Adrenal gland (tissue), 9 donors: ENCODE measurements at regions not wholly inside any gene's neighbourhood (a gene's known extent, or its start where the extent isn't known, plus 50 kb on each side); places are given as distances from the start of the nearest gene placed in this dataset.
"Not testable (repeated sequence)": the region's sequence is repeated elsewhere in the genome, so short reads cannot be mapped to it uniquely, and the experiment has no call there.

Experiments
- DNase-seq, 7 donors: peaks; one replicate each; pipeline ENCODE4 v3.0.0-alpha.2; 2019 to 2020
- H3K27ac ChIP-seq, 5 donors: fragments of 200-600 bp; sonication (generic) in 4 of 5; 1 replicate in 3 of 5; 2 replicates in 2 of 5; pipeline versions ENCODE4 v1.5.1 to v1.8.0; 2016 to 2020; ENCODE audit warnings: mild to moderate bottlenecking in 1 of 5
- H3K27me3 ChIP-seq: fragments of 200-600 bp; 2 replicates; pipeline ENCODE4 v1.8.0; 2021
- H3K36me3 ChIP-seq, 2 donors: fragments of 200-600 bp; replicated peaks in 1 of 2; 1 replicate in 1 of 2; 2 replicates in 1 of 2; pipeline versions ENCODE4 v1.5.1 to v1.8.0; 2018 to 2022
- H3K4me1 ChIP-seq, 2 donors: fragments of 200-600 bp; replicated peaks in 1 of 2; 1 replicate in 1 of 2; 2 replicates in 1 of 2; pipeline versions ENCODE4 v1.5.1 to v1.8.0; 2018 to 2021
- H3K4me3 ChIP-seq, 4 donors: fragments of 200-600 bp; sonication (generic) in 3 of 4; one replicate each; pipeline ENCODE4 v1.5.1; 2016 to 2018
- H3K9me3 ChIP-seq, 3 donors: fragments of 200-600 bp; sonication (generic) in 1 of 3; replicated peaks in 1 of 3; 1 replicate in 2 of 3; 2 replicates in 1 of 3; pipeline versions ENCODE4 v1.5.1 to v1.8.0; 2016 to 2021
- CTCF ChIP-seq, 6 experiments: fragments of 450-650 bp in 4 of 6; fragments of 200-600 bp in 2 of 6; sonication (generic) in 1 of 6; IDR thresholded peaks; 1 replicate in 5 of 6; 2 replicates in 1 of 6; pipeline versions ENCODE4 v1.5.1 to v1.8.0; 2016 to 2021; ENCODE audit warnings: antibody characterized with exemption in 6 of 6, mild to moderate bottlenecking in 2 of 6, moderate library complexity in 1 of 6
- POLR2A ChIP-seq, 2 donors: fragments of 450-650 bp; IDR thresholded peaks; one replicate each; pipeline ENCODE4 v1.6.1; 2017; ENCODE audit warnings: antibody characterized with exemption in 2 of 2, mild to moderate bottlenecking in 2 of 2, moderate library complexity in 1 of 2
- WGBS, 4 donors: extraction: QIAGEN DNeasy Blood & Tissue Kit in 2 of 4; methylation state at CpG; one replicate each; pipeline versions ENCODE4 v1.1.5 to v1.1.7; 2013 to 2017; 5-methylcytosine and 5-hydroxymethylcytosine counted together
- intact Hi-C, 2 donors: fragments of 100-400 bp; cut with DNase I; formaldehyde crosslinking; loops; one replicate each; pipeline versions ENCODE4 v1.14.1 to v1.15.0; 2022 to 2023
- donor health status: healthy with polysubstance abuse.
- donor health status: Bipolar disorder and iron deficiency.
- donor health status: DM: yes; HTN: yes; CAD: no.
- donor health status: DM: no; HTN: no; CAD: no.
- donor health status: DM: no; HTN: no; CAD: no.

GRCh38 chr9:2396622-2397285, 224.8 kb upstream of the VLDLR start:
- 0 to 93% (median 17%) methylated on average over 1 of the region's 1 CpG for WGBS, 4 donors
- Histone ChIP-seq H3K9me3 (no peaks in the 10 kb centered on the region), H3K4me1 (peaks cover 0 to under 1% of the 10 kb centered on the region in 2 donors), H3K36me3 (no peaks in the 10 kb centered on the region), H3K27me3 (no peaks in the 10 kb centered on the region), H3K27ac (no peak overlapping the region), H3K4me3 (no peak overlapping the region)
- no peak for DNase-seq
- TF ChIP-seq POLR2A (IDR thresholded peaks at IDR 0.05) = no peak
- no peak for TF ChIP-seq CTCF (IDR thresholded peaks at IDR 0.05)
- intact Hi-C loops = no loop called here

GRCh38 chr9:2397875-2398274, 223.7 kb upstream of the VLDLR start:
- intact Hi-C loops, H3K36me3 ChIP-seq, H3K27me3 ChIP-seq, H3K27ac ChIP-seq, DNase-seq, H3K4me1 ChIP-seq, H3K4me3 ChIP-seq, H3K9me3 ChIP-seq: not testable (repeated sequence)

GRCh38 chr9:2401746-2402145, 219.8 kb upstream of the VLDLR start:
- DNase-seq, H3K27me3 ChIP-seq, H3K9me3 ChIP-seq, H3K36me3 ChIP-seq, H3K27ac ChIP-seq, H3K4me1 ChIP-seq, intact Hi-C loops, H3K4me3 ChIP-seq: not testable (repeated sequence)
- WGBS, 4 donors = 45 to 62% (median 48%) methylated on average over 3 of the region's 3 CpGs

GRCh38 chr9:2403701-2404100, 217.9 kb upstream of the VLDLR start:
- Histone ChIP-seq H3K4me1 (no peaks in the 10 kb centered on the region), H3K27ac (no peak overlapping the region), H3K9me3 (no peaks in the 10 kb centered on the region), H3K36me3 (no peaks in the 10 kb centered on the region), H3K4me3 (no peak overlapping the region), H3K27me3 (no peaks in the 10 kb centered on the region)
- 0 to 83% (median 27%) methylated on average over 1 of the region's 1 CpG for WGBS, 4 donors
- TF ChIP-seq CTCF (IDR thresholded peaks at IDR 0.05) = no peak
- TF ChIP-seq POLR2A (IDR thresholded peaks at IDR 0.05) = no peak
- no peak for DNase-seq
- intact Hi-C loops = no loop called here

GRCh38 chr9:2406252-2406651, 215.3 kb upstream of the VLDLR start:
- no peaks in the 10 kb centered on the region for H3K9me3 ChIP-seq
- H3K27me3 ChIP-seq = no peaks in the 10 kb centered on the region
- H3K4me3 ChIP-seq = no peak overlapping the region
- TF ChIP-seq POLR2A (IDR thresholded peaks at IDR 0.05) (no peak), CTCF (IDR thresholded peaks at IDR 0.05) (no peak)
- H3K4me1 ChIP-seq = no peaks in the 10 kb centered on the region
- WGBS, 4 donors = 91 to 96% (median 92%) methylated on average over 6 to 12 of the region's 12 CpGs
- no peak overlapping the region for H3K27ac ChIP-seq
- intact Hi-C loops = no loop called here
- DNase-seq = no peak
- no peaks in the 10 kb centered on the region for H3K36me3 ChIP-seq
